22Rv1 (cell line): ENCODE measurements at regions not wholly inside any gene's neighbourhood (a gene's known extent, or its start where the extent isn't known, plus 50 kb on each side); places are given as distances from the start of the nearest gene placed in this dataset.

Experiments used
- H3K27ac ChIP-seq: fragments of 450-650 bp; 2 replicates; pipeline ENCODE4 v1.5.1; 2017
- ZFX ChIP-seq: fragments of 450-650 bp; IDR thresholded peaks from 2 replicates; pipeline ENCODE4 v1.6.1; 2017; ENCODE audit warnings: antibody characterized with exemption, borderline replicate concordance
- TF ChIP-seq, protein P1 (sequence below): fragments of 450-650 bp; IDR thresholded peaks from 2 replicates; pipeline ENCODE4 v1.5.1; 2017; ENCODE audit warnings: mild to moderate bottlenecking

DNA sequence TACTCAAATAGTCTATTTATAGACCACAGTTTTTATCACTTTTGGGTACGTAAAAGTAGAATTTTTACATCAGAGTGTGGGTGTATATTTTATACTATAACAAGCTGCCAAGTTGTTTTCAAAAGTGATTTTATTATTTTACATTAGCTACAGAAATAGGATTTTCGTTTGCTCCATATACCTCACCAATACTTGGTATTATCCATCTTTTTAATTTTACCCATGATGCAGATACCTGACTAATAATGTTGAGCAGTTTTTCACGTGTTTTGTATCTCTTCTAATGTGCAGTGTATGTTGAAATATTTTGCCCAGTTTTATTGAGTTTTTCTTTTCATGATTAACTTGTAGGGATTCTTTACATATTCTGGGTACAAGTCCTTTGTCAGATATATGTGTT lies 379.8 kb downstream of the MATN1 start:
- TF ChIP-seq, protein P1, sequence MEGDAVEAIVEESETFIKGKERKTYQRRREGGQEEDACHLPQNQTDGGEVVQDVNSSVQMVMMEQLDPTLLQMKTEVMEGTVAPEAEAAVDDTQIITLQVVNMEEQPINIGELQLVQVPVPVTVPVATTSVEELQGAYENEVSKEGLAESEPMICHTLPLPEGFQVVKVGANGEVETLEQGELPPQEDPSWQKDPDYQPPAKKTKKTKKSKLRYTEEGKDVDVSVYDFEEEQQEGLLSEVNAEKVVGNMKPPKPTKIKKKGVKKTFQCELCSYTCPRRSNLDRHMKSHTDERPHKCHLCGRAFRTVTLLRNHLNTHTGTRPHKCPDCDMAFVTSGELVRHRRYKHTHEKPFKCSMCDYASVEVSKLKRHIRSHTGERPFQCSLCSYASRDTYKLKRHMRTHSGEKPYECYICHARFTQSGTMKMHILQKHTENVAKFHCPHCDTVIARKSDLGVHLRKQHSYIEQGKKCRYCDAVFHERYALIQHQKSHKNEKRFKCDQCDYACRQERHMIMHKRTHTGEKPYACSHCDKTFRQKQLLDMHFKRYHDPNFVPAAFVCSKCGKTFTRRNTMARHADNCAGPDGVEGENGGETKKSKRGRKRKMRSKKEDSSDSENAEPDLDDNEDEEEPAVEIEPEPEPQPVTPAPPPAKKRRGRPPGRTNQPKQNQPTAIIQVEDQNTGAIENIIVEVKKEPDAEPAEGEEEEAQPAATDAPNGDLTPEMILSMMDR: no peak
- TF ChIP-seq ZFX: no peak
- no peak overlapping the region for H3K27ac ChIP-seq

DNA sequence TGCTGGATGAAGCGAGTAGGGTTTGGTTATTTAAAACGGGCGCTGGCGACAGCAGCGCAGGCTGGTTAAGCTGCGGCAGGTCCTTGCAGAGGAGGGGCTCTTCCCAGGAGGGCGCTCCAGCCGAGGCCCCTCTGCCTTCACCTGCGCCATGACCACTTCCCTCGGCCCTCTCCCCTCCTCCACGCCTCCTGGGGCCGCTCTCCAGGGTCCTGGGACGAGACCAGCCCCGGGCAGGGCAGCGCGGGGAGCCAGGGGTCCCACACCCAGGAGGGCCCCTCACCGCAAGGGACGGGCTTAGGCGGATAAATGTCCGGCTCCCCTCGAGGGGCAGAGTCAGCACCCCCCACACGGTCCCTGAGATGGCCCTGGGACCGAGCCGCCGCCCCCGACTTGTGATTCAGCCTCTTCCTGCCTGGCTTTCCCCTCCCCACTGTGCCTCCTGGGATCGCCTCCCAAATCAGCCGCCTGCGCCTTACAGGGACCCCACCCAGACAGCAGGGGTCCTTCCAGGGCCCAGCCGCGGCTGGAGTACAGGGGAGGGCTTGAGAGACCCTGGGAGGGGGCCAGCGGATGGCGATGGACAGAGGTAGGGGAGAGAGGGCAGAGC lies 380.7 kb downstream of the MATN1 start:
- TF ChIP-seq, protein P1: no peak
- TF ChIP-seq ZFX: no peak
- H3K27ac ChIP-seq: no peak overlapping the region

DNA sequence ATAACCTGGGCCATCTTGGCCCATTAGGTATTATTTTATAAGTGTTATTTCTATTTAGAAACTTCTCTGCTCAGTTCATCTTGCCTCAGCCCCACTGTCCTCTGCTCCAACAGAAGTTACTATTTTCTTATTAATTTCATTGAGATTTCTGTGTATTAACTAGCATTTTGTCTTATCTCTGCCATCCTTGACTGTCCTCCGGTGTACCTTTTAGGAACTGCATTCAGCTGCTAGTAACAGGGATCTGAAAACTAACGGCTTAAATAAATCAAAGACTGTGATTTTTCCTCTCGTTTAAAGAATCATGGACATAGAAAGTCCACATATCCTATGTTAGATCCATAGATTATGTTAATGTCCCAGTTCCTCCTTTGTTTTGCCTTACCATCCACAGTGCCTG lies 382.5 kb downstream of the MATN1 start:
- TF ChIP-seq, protein P1: no peak
- TF ChIP-seq ZFX: no peak
- no peak overlapping the region for H3K27ac ChIP-seq

DNA sequence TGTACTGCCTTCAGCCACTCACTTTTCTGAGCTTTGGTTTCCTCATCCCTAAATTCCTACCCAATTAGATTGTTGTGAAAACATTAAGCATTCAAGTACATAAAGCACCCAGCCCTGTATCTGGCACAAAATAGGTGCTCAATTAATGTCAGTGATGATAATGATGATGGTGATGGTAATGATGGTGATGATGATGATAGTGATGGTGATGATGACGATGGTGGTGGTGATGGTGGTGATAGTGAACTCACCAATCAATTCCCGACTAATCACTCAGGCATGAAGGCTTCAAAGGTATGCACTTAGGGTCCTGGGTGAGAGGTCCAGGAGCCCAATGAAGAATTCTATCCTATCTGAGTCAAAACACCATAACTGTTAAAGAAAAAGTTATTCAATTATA lies 383.5 kb downstream of the MATN1 start:
- no peak for TF ChIP-seq ZFX
- TF ChIP-seq, protein P1: no peak
- H3K27ac ChIP-seq: no peak overlapping the region

DNA sequence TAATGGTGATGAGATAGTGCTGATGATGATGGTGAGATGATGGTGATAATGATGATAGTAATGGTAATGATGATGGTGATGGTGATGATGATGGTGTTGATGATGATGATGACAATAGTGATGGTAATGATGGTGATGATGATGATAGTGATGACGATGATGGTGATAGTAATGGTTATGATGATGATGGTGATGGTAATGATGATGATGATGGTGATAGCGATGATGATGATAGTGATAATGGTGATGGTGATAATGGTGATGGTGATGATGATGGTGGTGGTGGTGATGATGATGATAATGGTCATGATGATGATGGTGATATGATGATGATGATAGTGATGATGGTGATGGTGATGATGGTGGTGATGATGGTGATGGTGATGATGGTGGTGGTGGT lies 384.6 kb downstream of the MATN1 start:
- no peak overlapping the region for H3K27ac ChIP-seq
- TF ChIP-seq, protein P1: no peak
- TF ChIP-seq ZFX: no peak

DNA sequence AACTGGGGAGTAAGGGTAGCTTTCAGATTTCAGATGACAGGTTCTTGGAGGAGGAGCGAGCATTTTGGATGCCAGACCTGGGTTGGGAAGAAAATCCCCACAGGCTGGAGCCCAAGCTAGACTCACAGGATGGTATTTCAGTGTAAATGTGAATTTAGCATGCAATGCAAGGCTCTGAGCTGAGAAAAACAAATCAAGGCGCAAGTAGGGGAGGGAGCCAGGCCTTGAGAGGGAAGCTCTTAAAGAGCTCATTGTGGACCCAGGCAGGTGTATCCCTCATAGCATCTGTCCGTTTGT lies 386.1 kb downstream of the MATN1 start:
- TF ChIP-seq ZFX: no peak
- TF ChIP-seq, protein P1: no peak
- H3K27ac ChIP-seq: no peak overlapping the region

DNA sequence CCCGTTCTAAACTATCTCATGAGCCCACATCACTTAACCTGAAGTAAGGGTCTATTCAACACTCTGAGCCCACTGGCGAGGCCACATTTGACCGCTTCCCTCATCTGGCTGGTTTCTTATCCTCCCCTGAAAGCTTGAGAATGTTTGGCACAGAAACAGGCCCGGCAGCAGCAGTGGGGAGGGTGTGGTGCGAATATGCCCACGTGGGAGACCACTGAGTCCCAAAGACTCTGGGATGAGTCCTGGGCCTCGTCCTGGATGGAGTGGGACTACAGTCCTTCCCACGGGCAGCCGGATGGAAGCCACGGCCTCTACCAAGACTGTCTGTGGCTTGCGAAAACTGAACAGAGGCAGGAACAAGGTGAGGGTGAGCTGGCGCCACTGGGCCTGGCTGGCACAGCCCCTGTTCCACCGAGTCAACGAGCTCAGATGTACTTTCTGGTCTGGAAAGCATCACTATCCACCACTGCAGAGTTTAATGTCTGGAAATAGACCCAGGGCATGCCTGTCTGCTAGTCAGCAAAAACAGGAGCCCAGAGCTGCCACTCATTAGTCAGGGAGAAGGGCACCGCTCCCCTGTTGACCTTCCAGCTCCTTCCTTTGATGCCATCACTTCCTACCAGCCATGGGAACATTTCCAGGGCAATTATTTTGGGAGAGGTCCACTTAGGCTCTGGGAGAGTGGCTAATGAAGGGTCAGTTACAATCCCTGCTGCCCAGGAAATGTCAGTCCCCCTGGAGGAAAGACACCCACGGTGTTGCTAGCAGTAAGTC lies 386.6 kb downstream of the MATN1 start:
- no peak overlapping the region for H3K27ac ChIP-seq
- TF ChIP-seq ZFX: no peak
- TF ChIP-seq, protein P1: no peak
